Natural killer cell treated with Interleukin-12 subunit alpha and Interleukin-12 subunit beta and Interleukin-15 and Interleukin-18, amount 100 ng/mL, for 72 hours (primary cell): ENCODE measurements at regions not wholly inside any gene's neighbourhood (a gene's known extent, or its start where the extent isn't known, plus 50 kb on each side); places are given as distances from the start of the nearest gene placed in this dataset.

ENCODE experiments used
- ATAC-seq, 2 donors: fragments of 150-1000 bp; cut with Tn5 transposase in 1 of 2; sonication (Bioruptor Pico), chemical (Tn5 transposase) in 1 of 2; 2 replicates each; pipeline ENCODE4 v1.10.0; 2021
- DNase-seq: peaks from one replicate; pipeline ENCODE4 v3.0.0; 2022; ENCODE audit warnings: low spot score
- H3K27ac Mint-ChIP-seq, 2 donors: 1 replicate in 1 of 2; 2 replicates in 1 of 2; pipeline ENCODE4 v1.8.0; 2022; ENCODE audit warnings: mixed read lengths in 2 of 2, mild to moderate bottlenecking in 1 of 2, moderate library complexity in 1 of 2
- H3K27me3 Mint-ChIP-seq, 2 donors: 1 replicate in 1 of 2; 2 replicates in 1 of 2; pipeline ENCODE4 v1.8.0; 2022; ENCODE audit warnings: mixed read lengths in 2 of 2
- H3K36me3 Mint-ChIP-seq: one replicate; pipeline ENCODE4 v1.8.0; 2022; ENCODE audit warnings: mixed read lengths
- H3K4me1 Mint-ChIP-seq, 2 donors: 1 replicate in 1 of 2; 2 replicates in 1 of 2; pipeline ENCODE4 v1.8.0; 2022; ENCODE audit warnings: low read depth in 2 of 2, mixed read lengths in 2 of 2, mild to moderate bottlenecking in 1 of 2
- H3K4me3 Mint-ChIP-seq: one replicate; pipeline ENCODE4 v1.8.0; 2022; ENCODE audit warnings: mixed read lengths
- H3K9me3 Mint-ChIP-seq: 2 replicates; pipeline ENCODE4 v1.8.0; 2022; ENCODE audit warnings: mixed read lengths

DNA sequence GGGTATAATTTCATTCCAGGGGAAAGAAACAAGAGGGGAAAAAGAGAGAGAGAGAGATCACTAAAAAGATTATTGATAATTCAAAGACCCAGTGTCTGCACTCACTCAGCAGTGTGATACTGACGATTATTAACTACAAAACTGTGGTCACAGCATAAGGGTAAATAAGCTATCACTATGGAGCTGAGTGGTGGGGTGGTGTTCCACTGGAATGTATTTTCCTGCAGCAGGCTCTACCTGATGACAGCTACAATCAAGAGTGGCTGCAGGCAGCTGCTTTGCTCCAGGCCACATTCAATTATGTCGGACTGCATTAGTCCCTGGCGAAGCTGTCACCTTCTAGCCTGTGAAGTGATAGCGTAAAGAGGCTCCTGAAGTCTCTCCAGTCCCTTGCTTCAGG is 122.2 kb upstream of the TFAP2D start:
- no peak overlapping the region for H3K27ac Mint-ChIP-seq
- DNase-seq, result no peak
- H3K27me3 Mint-ChIP-seq, result no peaks in the 10 kb centered on the region
- H3K9me3 Mint-ChIP-seq, result peaks cover 3% of the 10 kb centered on the region
- H3K4me1 Mint-ChIP-seq, result no peaks in the 10 kb centered on the region
- no peak for ATAC-seq
- no peaks in the 10 kb centered on the region for H3K36me3 Mint-ChIP-seq
- H3K4me3 Mint-ChIP-seq, result no peak overlapping the region

DNA sequence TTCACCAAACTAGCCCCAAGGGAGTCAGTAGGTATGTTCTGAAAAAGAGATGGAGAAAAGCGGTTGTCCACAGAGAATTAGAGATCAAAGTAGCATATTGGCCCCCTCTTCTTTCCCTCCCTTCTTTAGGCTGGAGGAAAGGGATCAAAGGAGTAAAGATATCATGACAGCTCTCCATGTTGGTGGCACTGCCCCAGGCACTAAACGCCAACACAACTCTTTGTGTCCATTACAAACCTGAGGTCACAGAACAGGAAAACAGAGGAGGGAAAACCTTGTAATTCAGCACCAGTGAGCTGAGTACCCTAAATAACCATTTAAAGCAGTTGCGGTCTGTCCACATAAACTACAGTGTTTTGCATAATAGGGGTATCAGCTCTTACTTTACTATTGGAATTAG is 113.0 kb upstream of the TFAP2D start:
- Mint-ChIP-seq H3K27ac (no peak overlapping the region), H3K36me3 (no peaks in the 10 kb centered on the region), H3K9me3 (peaks cover 5% of the 10 kb centered on the region), H3K27me3 (no peaks in the 10 kb centered on the region), H3K4me1 (no peaks in the 10 kb centered on the region), H3K4me3 (no peak overlapping the region)
- ATAC-seq, result no peak
- no peak for DNase-seq

DNA sequence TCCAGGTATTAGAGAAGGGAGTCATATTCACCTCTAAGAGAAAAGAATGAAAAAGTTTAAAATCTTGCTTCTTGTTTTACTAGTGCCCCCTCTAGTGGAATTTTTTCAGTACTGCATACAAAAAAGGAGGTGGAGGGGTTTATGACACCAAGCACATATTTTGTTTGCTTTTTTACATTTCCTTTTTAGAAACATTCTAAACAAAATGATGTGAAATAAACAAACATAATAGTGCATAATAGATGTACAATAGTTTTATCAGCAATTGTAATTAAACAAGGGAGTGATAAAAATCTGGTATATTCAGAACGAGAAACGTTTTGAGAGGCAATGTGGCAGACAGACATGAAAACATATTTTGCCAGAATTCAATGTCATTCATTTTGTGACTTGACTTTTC is 111.0 kb upstream of the TFAP2D start:
- Mint-ChIP-seq H3K27me3 (no peaks in the 10 kb centered on the region), H3K27ac (no peak overlapping the region), H3K9me3 (peaks cover 4% of the 10 kb centered on the region), H3K36me3 (no peaks in the 10 kb centered on the region), H3K4me1 (no peaks in the 10 kb centered on the region), H3K4me3 (no peak overlapping the region)
- no peak for DNase-seq
- ATAC-seq, result no peak

DNA sequence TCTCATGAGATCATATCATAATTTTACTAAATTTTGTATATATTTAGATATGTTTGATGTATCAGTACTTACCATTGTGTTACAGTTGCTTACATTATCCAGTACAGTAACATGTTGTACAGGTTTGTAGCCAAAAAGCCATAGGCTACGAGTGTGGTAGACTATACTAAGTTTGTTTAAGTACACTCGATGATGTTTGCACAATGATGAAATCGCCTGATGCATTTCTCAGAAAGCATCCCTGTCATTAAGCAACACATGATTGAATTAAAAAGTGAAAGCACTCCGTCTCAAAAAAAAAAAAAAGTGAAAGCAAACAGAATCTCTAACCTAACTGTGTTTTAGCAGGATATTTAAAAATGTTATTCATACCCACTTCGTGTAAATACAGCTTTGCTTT is 104.9 kb upstream of the TFAP2D start:
- H3K27me3 Mint-ChIP-seq, result no peaks in the 10 kb centered on the region
- ATAC-seq (no peak), DNase-seq (no peak)
- H3K4me3 Mint-ChIP-seq, result no peak overlapping the region
- no peaks in the 10 kb centered on the region for H3K36me3 Mint-ChIP-seq
- no peak overlapping the region for H3K27ac Mint-ChIP-seq
- H3K4me1 Mint-ChIP-seq, result no peaks in the 10 kb centered on the region
- H3K9me3 Mint-ChIP-seq, result no peaks in the 10 kb centered on the region

DNA sequence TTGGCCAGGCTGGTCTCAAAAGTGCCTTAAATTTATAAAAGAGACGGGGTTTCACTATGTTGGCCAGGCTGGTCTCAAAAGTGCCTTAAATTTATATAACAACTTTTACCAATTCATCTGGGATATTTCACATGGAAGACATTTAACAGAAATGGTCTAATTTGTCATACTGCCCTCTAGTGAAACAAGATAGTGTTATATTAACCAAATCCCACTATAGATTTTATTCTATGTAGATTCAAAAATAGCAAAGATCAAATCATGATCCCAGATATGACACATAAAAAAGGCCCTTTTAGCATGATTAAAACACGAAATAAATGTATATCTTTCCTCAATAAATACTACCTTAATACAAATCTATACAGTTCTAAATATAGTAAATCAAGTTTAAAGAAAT is 102.8 kb upstream of the TFAP2D start:
- DNase-seq (no peak), ATAC-seq (no peak)
- H3K27ac Mint-ChIP-seq, result no peak overlapping the region
- H3K9me3 Mint-ChIP-seq, result no peaks in the 10 kb centered on the region
- H3K27me3 Mint-ChIP-seq, result no peaks in the 10 kb centered on the region
- no peaks in the 10 kb centered on the region for H3K4me1 Mint-ChIP-seq
- no peak overlapping the region for H3K4me3 Mint-ChIP-seq
- H3K36me3 Mint-ChIP-seq, result peaks cover 8% of the 10 kb centered on the region

DNA sequence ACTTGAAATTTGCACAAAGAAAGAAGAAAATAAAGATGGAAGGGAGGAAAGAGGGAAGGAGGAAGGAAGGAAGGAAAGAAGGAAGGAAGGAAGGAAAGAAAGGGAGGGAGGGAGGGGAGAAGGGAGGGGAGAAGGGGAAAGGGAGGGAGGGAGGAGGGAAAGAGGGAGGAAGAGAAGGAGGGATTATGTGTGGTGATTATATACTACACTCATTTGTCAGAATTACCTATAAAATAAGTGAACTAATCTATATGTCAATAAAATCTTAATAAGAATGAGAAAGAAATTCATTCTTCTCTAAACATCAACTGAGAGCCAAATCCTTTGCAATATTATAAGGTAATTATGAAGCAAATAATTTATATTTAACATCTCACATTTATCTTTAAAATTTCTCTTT is 77.9 kb upstream of the TFAP2D start:
- no peak overlapping the region for H3K27ac Mint-ChIP-seq
- H3K27me3 Mint-ChIP-seq, result no peaks in the 10 kb centered on the region
- H3K36me3 Mint-ChIP-seq, result no peaks in the 10 kb centered on the region
- no peaks in the 10 kb centered on the region for H3K4me1 Mint-ChIP-seq
- DNase-seq (no peak), ATAC-seq (no peak)
- H3K9me3 Mint-ChIP-seq, result peaks cover 5% of the 10 kb centered on the region
- no peak overlapping the region for H3K4me3 Mint-ChIP-seq

DNA sequence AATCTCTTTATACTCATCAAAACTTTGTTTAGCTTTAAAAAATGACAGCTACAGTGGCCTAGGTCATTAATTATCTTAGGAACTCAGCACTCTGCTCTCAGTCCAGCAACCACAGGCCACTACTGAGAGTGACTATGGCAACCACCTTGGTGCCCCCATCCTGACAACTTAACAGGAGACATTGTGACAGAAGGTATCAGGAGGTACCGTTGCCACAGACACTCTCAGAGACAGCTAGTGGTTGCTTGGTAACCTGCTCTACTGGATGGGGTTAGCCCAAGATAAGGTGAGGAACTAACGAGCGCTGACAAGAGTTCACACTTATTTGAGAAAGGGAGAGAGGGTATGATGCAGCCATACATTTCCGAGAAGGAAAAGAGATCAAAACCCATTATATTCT is 76.1 kb upstream of the TFAP2D start:
- no peaks in the 10 kb centered on the region for H3K27me3 Mint-ChIP-seq
- H3K9me3 Mint-ChIP-seq, result peaks cover 5% of the 10 kb centered on the region

DNA sequence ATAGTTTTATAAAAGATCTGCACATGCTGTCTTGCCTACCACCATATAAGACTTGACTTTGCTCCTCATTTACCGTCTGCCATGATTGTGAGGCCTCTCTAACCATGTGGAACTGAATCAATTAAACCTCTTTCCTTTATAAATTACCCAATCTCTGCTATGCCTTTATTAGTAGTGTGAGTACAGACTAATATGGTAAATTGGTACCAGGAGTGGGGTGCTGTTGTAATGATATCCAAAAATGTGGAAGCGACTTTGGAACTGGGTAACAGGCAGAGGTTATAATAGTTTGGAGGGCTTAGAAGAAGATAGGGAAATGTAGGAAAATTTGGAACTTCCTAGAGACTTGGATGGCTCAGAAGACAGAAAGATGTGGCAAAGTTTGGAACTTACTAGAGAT is 64.2 kb upstream of the TFAP2D start:
- ATAC-seq, result no peak

More for the DNA sequence above, 76.1 kb upstream of the TFAP2D start:
- H3K27ac Mint-ChIP-seq, result no peak overlapping the region
- ATAC-seq, result no peak
- no peak for DNase-seq
- H3K4me1 Mint-ChIP-seq, result no peaks in the 10 kb centered on the region
- no peak overlapping the region for H3K4me3 Mint-ChIP-seq
- H3K36me3 Mint-ChIP-seq, result no peaks in the 10 kb centered on the region

DNA sequence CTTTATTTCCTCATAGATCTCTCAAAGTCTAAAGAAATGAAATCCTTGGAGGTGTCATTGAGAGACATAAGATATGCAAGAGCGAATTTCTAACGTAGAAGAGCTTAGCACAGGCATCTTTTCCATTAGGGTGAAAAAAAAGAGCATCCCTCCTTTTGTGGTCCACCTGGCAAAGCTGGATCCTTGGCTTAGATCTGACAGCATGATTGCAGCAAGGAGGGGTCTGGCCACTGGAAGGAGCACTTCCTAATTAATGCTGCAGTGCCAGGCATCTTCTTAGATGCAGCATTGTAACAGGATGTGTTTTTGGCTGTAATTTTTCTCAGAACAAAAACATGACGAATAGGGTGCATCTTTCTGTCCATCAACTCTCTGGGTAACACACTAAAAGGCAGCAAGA is 60.1 kb upstream of the TFAP2D start:
- H3K9me3 Mint-ChIP-seq, result peaks cover 14% of the 10 kb centered on the region

More for the DNA sequence above, 64.2 kb upstream of the TFAP2D start:
- no peak overlapping the region for H3K4me3 Mint-ChIP-seq
- no peak for DNase-seq
- no peak overlapping the region for H3K27ac Mint-ChIP-seq
- H3K27me3 Mint-ChIP-seq, result no peaks in the 10 kb centered on the region
- H3K9me3 Mint-ChIP-seq, result peaks cover 33% of the 10 kb centered on the region
- H3K4me1 Mint-ChIP-seq, result no peaks in the 10 kb centered on the region
- peaks cover 6% of the 10 kb centered on the region for H3K36me3 Mint-ChIP-seq

DNA sequence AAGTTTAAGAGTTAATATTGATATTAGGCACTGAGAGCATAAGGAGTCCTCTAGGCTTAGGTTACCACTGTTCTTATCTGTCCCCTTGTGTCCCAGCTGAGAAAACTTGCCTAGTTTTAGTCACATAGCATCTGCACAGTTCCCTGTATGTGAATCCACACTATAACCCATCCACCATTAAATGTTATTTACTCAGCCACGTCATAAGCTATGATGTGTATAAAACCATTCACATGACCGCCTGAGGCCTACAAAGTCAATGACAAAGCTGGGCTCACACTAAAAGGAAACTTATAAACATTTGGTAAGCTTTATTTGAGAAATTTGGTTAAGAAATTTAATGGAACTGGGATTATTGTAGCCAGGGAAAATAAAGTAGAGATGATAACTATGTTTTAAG is 59.2 kb upstream of the TFAP2D start:
- H3K27me3 Mint-ChIP-seq, result no peaks in the 10 kb centered on the region
- H3K9me3 Mint-ChIP-seq, result peaks cover 14% of the 10 kb centered on the region
- no peaks in the 10 kb centered on the region for H3K4me1 Mint-ChIP-seq
- DNase-seq (no peak), ATAC-seq (no peak)
- H3K36me3 Mint-ChIP-seq, result peaks cover 9% of the 10 kb centered on the region
- H3K4me3 Mint-ChIP-seq, result no peak overlapping the region
- H3K27ac Mint-ChIP-seq, result no peak overlapping the region

More for the DNA sequence above, 60.1 kb upstream of the TFAP2D start:
- Mint-ChIP-seq H3K4me1 (no peaks in the 10 kb centered on the region), H3K36me3 (peaks cover 6% of the 10 kb centered on the region), H3K27me3 (no peaks in the 10 kb centered on the region), H3K4me3 (no peak overlapping the region), H3K27ac (no peak overlapping the region)
- ATAC-seq, result no peak
- DNase-seq, result no peak

DNA sequence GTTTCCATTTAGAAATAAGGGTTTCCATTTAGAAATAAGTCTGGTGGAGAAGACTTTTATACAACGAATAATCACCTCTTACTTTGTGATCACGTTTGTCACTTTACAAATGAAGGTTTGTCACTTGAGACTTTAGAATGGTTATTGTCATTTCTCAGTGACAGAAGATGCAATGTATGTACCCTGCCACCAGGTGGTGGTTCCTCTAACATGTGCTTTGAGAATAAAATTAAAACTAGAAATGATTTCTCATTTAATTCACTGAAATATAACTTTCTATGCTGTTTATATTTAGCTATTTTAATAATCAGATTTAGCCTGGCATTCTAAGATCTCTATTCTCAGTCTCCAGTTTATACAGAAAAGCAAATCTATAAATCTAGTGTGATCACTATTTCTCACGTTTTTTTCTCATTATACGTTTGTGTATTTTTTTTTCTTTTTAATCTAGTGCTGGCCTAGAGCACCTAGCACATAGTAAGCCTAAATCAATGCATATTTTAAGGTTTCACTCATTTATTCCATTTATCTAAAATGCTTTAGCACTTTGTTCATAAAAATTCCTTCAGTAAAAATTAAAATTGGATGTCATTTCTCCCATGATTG is 57.4 kb upstream of the TFAP2D start:
- Mint-ChIP-seq H3K36me3 (peaks cover 5% of the 10 kb centered on the region), H3K27me3 (no peaks in the 10 kb centered on the region), H3K27ac (no peak overlapping the region), H3K4me1 (no peaks in the 10 kb centered on the region), H3K4me3 (no peak overlapping the region), H3K9me3 (peaks cover 11% of the 10 kb centered on the region)
- ATAC-seq (no peak), DNase-seq (no peak)

DNA sequence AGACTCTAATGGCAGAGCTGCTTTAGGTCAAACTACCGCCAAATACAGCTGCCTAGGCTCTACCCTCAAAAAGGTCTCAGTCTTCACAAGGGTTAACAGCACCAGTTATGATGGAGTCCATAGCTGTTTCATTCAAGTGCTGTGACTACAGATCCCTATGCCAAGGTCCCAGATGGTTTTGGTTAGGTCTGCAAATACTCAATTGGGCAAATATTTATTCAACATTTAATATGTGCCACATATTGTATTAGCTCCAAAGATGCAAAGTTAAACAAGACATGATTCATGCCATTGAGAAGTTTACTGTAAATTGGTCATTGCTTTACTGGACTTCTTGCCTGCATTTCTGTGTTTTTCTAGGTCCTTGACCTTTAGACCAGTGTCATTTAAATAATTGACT is 55.8 kb upstream of the TFAP2D start:
- Mint-ChIP-seq H3K27me3 (no peaks in the 10 kb centered on the region), H3K27ac (no peak overlapping the region), H3K4me3 (no peak overlapping the region), H3K9me3 (peaks cover 2% of the 10 kb centered on the region), H3K36me3 (peaks cover 5% of the 10 kb centered on the region), H3K4me1 (no peaks in the 10 kb centered on the region)
- no peak for DNase-seq
- ATAC-seq, result no peak

DNA sequence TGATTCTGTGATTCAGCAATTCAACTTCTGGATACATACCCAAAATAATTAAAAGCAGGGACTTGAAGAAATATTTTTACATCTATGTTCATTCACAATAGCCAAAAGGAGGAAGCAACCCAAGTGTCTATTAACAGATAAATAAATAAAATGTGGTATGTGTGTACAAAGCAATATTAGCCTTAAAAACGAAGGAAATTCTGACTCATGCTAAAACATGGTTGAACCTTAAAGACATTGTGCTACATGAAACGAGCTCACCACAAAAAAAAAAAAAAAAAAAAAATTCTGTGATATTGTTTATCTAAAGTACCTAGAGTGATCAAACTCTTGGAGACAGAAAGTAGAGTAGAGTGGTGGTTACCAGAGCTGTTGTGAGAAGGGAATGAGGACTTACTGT is 54.8 kb upstream of the TFAP2D start:
- Mint-ChIP-seq H3K27ac (no peak overlapping the region), H3K9me3 (peaks cover 2% of the 10 kb centered on the region), H3K4me1 (no peaks in the 10 kb centered on the region)

DNA sequence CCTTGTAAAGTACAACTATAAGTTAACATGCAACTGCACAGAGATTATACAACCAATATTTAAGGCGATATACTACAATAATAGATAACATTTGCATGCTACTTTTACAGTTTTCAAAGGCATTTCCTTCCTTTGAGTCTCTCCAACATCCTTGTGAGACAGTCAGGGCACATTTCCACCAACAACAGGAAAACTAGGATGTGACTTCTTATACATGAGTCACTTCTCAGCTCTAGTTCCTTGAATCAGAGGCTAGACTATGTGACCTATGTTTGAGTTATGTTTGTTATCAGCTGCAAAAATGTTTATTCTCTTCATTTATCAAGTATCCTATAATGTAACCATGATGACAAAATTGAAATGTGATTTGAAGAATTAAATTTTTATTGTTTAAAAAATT is 51.7 kb upstream of the TFAP2D start:
- H3K4me1 Mint-ChIP-seq, result no peaks in the 10 kb centered on the region
- ATAC-seq, result no peak

More for the DNA sequence above, 54.8 kb upstream of the TFAP2D start:
- Mint-ChIP-seq H3K27me3 (no peaks in the 10 kb centered on the region), H3K36me3 (peaks cover 5% of the 10 kb centered on the region), H3K4me3 (no peak overlapping the region)
- ATAC-seq (no peak), DNase-seq (no peak)

More for the DNA sequence above, 51.7 kb upstream of the TFAP2D start:
- no peak overlapping the region for H3K27ac Mint-ChIP-seq
- no peak overlapping the region for H3K4me3 Mint-ChIP-seq
- peaks cover 5% of the 10 kb centered on the region for H3K36me3 Mint-ChIP-seq
- no peaks in the 10 kb centered on the region for H3K27me3 Mint-ChIP-seq
- DNase-seq, result no peak
- peaks cover 2% of the 10 kb centered on the region for H3K9me3 Mint-ChIP-seq
